ENCODE measurements at regions not wholly inside any gene's neighbourhood (a gene's known extent, or its start where the extent isn't known, plus 50 kb on each side); places are given as distances from the start of the nearest gene placed in this dataset.

GRCh38 chr2:209308415-209308814 is 115.4 kb upstream of the MAP2 start:
- TF ChIP-seq POLR2A (IDR thresholded peaks at IDR 0.05): no peak
- TF ChIP-seq, protein P1, sequence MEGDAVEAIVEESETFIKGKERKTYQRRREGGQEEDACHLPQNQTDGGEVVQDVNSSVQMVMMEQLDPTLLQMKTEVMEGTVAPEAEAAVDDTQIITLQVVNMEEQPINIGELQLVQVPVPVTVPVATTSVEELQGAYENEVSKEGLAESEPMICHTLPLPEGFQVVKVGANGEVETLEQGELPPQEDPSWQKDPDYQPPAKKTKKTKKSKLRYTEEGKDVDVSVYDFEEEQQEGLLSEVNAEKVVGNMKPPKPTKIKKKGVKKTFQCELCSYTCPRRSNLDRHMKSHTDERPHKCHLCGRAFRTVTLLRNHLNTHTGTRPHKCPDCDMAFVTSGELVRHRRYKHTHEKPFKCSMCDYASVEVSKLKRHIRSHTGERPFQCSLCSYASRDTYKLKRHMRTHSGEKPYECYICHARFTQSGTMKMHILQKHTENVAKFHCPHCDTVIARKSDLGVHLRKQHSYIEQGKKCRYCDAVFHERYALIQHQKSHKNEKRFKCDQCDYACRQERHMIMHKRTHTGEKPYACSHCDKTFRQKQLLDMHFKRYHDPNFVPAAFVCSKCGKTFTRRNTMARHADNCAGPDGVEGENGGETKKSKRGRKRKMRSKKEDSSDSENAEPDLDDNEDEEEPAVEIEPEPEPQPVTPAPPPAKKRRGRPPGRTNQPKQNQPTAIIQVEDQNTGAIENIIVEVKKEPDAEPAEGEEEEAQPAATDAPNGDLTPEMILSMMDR (IDR thresholded peaks at IDR 0.05): no peak
